WTC11 (cell line): ENCODE measurements at regions not wholly inside any gene's neighbourhood (a gene's known extent, or its start where the extent isn't known, plus 50 kb on each side); places are given as distances from the start of the nearest gene placed in this dataset.

Experiments
- ATAC-seq: fragments of 200-7000 bp; cut with Tn5 transposase; 2 replicates; pipeline ENCODE4 v1.10.0; 2021; ENCODE audit warnings: mild to moderate bottlenecking, moderate library complexity
- CTCF ChIA-PET: fragments of 300-600 bp; sonication (Branson Sonifier 250); formaldehyde crosslinking; loops from one replicate; lab custom pipeline; 2021; ENCODE audit warnings: antibody characterized with exemption; lab: Charles Lee
- POLR2A ChIA-PET: fragments of 350-600 bp; sonication (Branson Sonifier 250); formaldehyde crosslinking; loops from one replicate; lab custom pipeline; 2021; ENCODE audit warnings: antibody characterized with exemption; lab: Charles Lee
- DNase-seq: peaks from one replicate; pipeline ENCODE4 v3.0.0; 2021; ENCODE audit warnings: low spot score
- H3K27ac Mint-ChIP-seq: 2 replicates; pipeline ENCODE4 v1.8.0; 2021; ENCODE audit warnings: mixed read lengths
- H3K27me3 Mint-ChIP-seq: 2 replicates; pipeline ENCODE4 v1.8.0; 2021; ENCODE audit warnings: low read depth, mild to moderate bottlenecking, moderate library complexity, mixed read lengths
- H3K36me3 Mint-ChIP-seq: 2 replicates; pipeline ENCODE4 v1.8.0; 2021; ENCODE audit warnings: mixed read lengths
- H3K4me1 Mint-ChIP-seq: 2 replicates; pipeline ENCODE4 v1.8.0; 2022; ENCODE audit warnings: mixed read lengths
- H3K4me3 Mint-ChIP-seq: 2 replicates; pipeline ENCODE4 v1.8.0; 2021; ENCODE audit warnings: mild to moderate bottlenecking, moderate library complexity, mixed read lengths
- H3K9me3 Mint-ChIP-seq: 2 replicates; pipeline ENCODE4 v1.8.0; 2021; ENCODE audit warnings: mixed read lengths
- CDX4 ChIP-seq: fragments of 250-450 bp; sonication (Bioruptor Pico); IDR thresholded peaks from 2 replicates; pipeline ENCODE4 v1.9.0; 2021; ENCODE audit warnings: moderate library complexity, mild to moderate bottlenecking, inconsistent platforms, borderline replicate concordance
- E2F1 ChIP-seq: sonication (generic); formaldehyde crosslinking; IDR thresholded peaks from 2 replicates; pipeline ENCODE4 v1.8.0; 2022; ENCODE audit warnings: mild to moderate bottlenecking, missing genetic modification reagents
- ETV6 ChIP-seq: sonication (generic); formaldehyde crosslinking; IDR thresholded peaks from 2 replicates; pipeline ENCODE4 v1.8.1; 2022; ENCODE audit warnings: mild to moderate bottlenecking, missing genetic modification reagents
- KAT7 ChIP-seq: sonication (generic); formaldehyde crosslinking; IDR thresholded peaks from 2 replicates; pipeline ENCODE4 v1.8.1; 2023; ENCODE audit warnings: missing genetic modification reagents, mild to moderate bottlenecking, borderline replicate concordance
- MAX ChIP-seq: sonication (generic); formaldehyde crosslinking; IDR thresholded peaks from 2 replicates; pipeline ENCODE4 v1.8.0; 2022; ENCODE audit warnings: mild to moderate bottlenecking, missing genetic modification reagents
- NFATC4 ChIP-seq: fragments of 250-450 bp; sonication (Bioruptor Pico); IDR thresholded peaks from 2 replicates; pipeline ENCODE4 v1.9.0; 2021; ENCODE audit warnings: mild to moderate bottlenecking
- NFE2L1 ChIP-seq: sonication (generic); formaldehyde crosslinking; IDR thresholded peaks from 2 replicates; pipeline ENCODE4 v1.8.1; 2023; ENCODE audit warnings: missing genetic modification reagents
- SOX15 ChIP-seq: fragments of 250-450 bp; sonication (Bioruptor Pico); IDR thresholded peaks from 2 replicates; pipeline ENCODE4 v1.9.0; 2021; ENCODE audit warnings: mild to moderate bottlenecking
- STAT6 ChIP-seq: sonication (generic); formaldehyde crosslinking; conservative IDR thresholded peaks from 2 replicates; pipeline ENCODE4 v1.8.1; 2023; ENCODE audit warnings: mild to moderate bottlenecking, low read depth, missing genetic modification reagents, moderate library complexity
- TCF7 ChIP-seq: sonication (generic); formaldehyde crosslinking; IDR thresholded peaks from 2 replicates; pipeline ENCODE4 v1.8.0; 2022; ENCODE audit warnings: mild to moderate bottlenecking, low read depth, missing genetic modification reagents, moderate library complexity
- ZNF121 ChIP-seq: sonication (generic); formaldehyde crosslinking; IDR thresholded peaks from 2 replicates; pipeline ENCODE4 v1.8.0; 2023; ENCODE audit warnings: missing genetic modification reagents
- ZNF232 ChIP-seq: sonication (generic); formaldehyde crosslinking; IDR thresholded peaks from 2 replicates; pipeline ENCODE4 v1.8.0; 2022; ENCODE audit warnings: mild to moderate bottlenecking, missing genetic modification reagents
- ZNF416 ChIP-seq: fragments of 250-450 bp; sonication (Bioruptor Pico); IDR thresholded peaks from 2 replicates; pipeline ENCODE4 v1.9.0; 2021; ENCODE audit warnings: mild to moderate bottlenecking, inconsistent platforms
- TF ChIP-seq, protein P1 (sequence below): sonication (generic); formaldehyde crosslinking; IDR thresholded peaks from 2 replicates; pipeline ENCODE4 v1.8.1; 2022; ENCODE audit warnings: mild to moderate bottlenecking, moderate library complexity, missing genetic modification reagents
- TF ChIP-seq, protein P2 (sequence below): sonication (generic); formaldehyde crosslinking; IDR thresholded peaks from 2 replicates; pipeline ENCODE4 v1.8.1; 2023; ENCODE audit warnings: mild to moderate bottlenecking, missing genetic modification reagents
- TF ChIP-seq, protein P3 (sequence below): sonication (generic); formaldehyde crosslinking; IDR thresholded peaks from 2 replicates; pipeline ENCODE4 v1.8.0; 2022; ENCODE audit warnings: missing genetic modification reagents
- TF ChIP-seq, protein P4 (sequence below): sonication (generic); formaldehyde crosslinking; IDR thresholded peaks from 2 replicates; pipeline ENCODE4 v1.8.1; 2023; ENCODE audit warnings: mild to moderate bottlenecking, missing genetic modification reagents

- no peak overlapping the region for H3K27ac Mint-ChIP-seq
- no peaks in the 10 kb centered on the region; the same call in 1 of the 2 replicates for H3K9me3 Mint-ChIP-seq
- TF ChIP-seq, protein P1, sequence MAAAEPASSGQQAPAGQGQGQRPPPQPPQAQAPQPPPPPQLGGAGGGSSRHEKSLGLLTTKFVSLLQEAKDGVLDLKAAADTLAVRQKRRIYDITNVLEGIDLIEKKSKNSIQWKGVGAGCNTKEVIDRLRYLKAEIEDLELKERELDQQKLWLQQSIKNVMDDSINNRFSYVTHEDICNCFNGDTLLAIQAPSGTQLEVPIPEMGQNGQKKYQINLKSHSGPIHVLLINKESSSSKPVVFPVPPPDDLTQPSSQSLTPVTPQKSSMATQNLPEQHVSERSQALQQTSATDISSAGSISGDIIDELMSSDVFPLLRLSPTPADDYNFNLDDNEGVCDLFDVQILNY, result no peak
- TF ChIP-seq ZNF416 (no peak), ZNF121 (CRISPR knock-in tag) (no peak), MAX (CRISPR knock-in tag) (no peak), NFATC4 (CRISPR knock-in tag) (no peak), ZNF232 (CRISPR knock-in tag) (no peak), NFE2L1 (CRISPR knock-in tag) (no peak), STAT6 (no peak), ETV6 (no peak), TCF7 (CRISPR knock-in tag) (no peak), SOX15 (CRISPR knock-in tag) (no peak), KAT7 (CRISPR knock-in tag) (no peak), E2F1 (CRISPR knock-in tag) (no peak), CDX4 (CRISPR knock-in tag) (no peak)
- TF ChIP-seq, protein P2, sequence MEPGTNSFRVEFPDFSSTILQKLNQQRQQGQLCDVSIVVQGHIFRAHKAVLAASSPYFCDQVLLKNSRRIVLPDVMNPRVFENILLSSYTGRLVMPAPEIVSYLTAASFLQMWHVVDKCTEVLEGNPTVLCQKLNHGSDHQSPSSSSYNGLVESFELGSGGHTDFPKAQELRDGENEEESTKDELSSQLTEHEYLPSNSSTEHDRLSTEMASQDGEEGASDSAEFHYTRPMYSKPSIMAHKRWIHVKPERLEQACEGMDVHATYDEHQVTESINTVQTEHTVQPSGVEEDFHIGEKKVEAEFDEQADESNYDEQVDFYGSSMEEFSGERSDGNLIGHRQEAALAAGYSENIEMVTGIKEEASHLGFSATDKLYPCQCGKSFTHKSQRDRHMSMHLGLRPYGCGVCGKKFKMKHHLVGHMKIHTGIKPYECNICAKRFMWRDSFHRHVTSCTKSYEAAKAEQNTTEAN (CRISPR knock-in tag), result no peak
- TF ChIP-seq, protein P3, sequence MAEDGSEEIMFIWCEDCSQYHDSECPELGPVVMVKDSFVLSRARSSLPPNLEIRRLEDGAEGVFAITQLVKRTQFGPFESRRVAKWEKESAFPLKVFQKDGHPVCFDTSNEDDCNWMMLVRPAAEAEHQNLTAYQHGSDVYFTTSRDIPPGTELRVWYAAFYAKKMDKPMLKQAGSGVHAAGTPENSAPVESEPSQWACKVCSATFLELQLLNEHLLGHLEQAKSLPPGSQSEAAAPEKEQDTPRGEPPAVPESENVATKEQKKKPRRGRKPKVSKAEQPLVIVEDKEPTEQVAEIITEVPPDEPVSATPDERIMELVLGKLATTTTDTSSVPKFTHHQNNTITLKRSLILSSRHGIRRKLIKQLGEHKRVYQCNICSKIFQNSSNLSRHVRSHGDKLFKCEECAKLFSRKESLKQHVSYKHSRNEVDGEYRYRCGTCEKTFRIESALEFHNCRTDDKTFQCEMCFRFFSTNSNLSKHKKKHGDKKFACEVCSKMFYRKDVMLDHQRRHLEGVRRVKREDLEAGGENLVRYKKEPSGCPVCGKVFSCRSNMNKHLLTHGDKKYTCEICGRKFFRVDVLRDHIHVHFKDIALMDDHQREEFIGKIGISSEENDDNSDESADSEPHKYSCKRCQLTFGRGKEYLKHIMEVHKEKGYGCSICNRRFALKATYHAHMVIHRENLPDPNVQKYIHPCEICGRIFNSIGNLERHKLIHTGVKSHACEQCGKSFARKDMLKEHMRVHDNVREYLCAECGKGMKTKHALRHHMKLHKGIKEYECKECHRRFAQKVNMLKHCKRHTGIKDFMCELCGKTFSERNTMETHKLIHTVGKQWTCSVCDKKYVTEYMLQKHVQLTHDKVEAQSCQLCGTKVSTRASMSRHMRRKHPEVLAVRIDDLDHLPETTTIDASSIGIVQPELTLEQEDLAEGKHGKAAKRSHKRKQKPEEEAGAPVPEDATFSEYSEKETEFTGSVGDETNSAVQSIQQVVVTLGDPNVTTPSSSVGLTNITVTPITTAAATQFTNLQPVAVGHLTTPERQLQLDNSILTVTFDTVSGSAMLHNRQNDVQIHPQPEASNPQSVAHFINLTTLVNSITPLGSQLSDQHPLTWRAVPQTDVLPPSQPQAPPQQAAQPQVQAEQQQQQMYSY (CRISPR knock-in tag), result no peak
- TF ChIP-seq, protein P4, sequence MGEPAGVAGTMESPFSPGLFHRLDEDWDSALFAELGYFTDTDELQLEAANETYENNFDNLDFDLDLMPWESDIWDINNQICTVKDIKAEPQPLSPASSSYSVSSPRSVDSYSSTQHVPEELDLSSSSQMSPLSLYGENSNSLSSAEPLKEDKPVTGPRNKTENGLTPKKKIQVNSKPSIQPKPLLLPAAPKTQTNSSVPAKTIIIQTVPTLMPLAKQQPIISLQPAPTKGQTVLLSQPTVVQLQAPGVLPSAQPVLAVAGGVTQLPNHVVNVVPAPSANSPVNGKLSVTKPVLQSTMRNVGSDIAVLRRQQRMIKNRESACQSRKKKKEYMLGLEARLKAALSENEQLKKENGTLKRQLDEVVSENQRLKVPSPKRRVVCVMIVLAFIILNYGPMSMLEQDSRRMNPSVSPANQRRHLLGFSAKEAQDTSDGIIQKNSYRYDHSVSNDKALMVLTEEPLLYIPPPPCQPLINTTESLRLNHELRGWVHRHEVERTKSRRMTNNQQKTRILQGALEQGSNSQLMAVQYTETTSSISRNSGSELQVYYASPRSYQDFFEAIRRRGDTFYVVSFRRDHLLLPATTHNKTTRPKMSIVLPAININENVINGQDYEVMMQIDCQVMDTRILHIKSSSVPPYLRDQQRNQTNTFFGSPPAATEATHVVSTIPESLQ (CRISPR knock-in tag), result no peak
- no peaks in the 10 kb centered on the region for H3K36me3 Mint-ChIP-seq
- H3K27me3 Mint-ChIP-seq, result peaks cover 2% of the 10 kb centered on the region
- no peak overlapping the region for H3K4me3 Mint-ChIP-seq
- H3K4me1 Mint-ChIP-seq, result peaks cover 6% of the 10 kb centered on the region
- DNase-seq (no peak), ATAC-seq (no peak)
- POLR2A ChIA-PET, result no interaction called here
- CTCF ChIA-PET, result no interaction called here
These were observed 191.9 kb upstream of the LRIG1 start for GRCh38 chr3:66692766-66693150.
